ENCODE measurements at regions not wholly inside any gene's neighbourhood (a gene's known extent, or its start where the extent isn't known, plus 50 kb on each side); places are given as distances from the start of the nearest gene placed in this dataset.

DNA sequence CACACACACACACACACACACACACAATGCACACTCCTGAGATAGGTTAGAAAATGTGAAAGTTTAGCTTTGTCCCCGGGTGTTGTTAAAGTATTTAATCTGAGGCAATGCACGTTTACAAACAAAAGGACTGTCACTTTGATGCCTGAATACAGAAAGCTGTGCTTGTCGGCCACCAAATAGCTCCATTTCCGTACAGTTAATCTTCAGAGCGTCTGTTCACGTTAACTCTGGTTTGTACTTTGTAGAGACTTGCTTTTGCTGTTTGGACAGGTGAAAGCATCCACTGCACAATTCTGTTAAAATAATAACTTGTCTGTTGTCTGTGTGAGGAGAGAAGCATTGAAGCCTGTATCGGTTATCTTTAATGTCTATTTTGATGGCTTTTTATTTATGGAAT lies 267.8 kb downstream of the FGF9 start:
- H3K27ac ChIP-seq (ENCODE audit: low read depth, low read length), result no peak overlapping the region
- H3K27me3 ChIP-seq (ENCODE audit: insufficient read depth, low read length), result no peaks in the 10 kb centered on the region
- H3K4me1 ChIP-seq (ENCODE audit: insufficient read depth, low read length), result no peaks in the 10 kb centered on the region
- H3K36me3 ChIP-seq (ENCODE audit: insufficient read depth, low read length), result no peaks in the 10 kb centered on the region
- H3K4me3 ChIP-seq (ENCODE audit: low read length), result no peak overlapping the region
- WGBS, result 91% methylated on average over 7 of the region's 7 CpGs
- no peak overlapping the region for H3K9ac ChIP-seq (ENCODE audit: low read depth, low read length)
- H3K9me3 ChIP-seq (ENCODE audit: insufficient read depth, low read depth, low read length), result peaks cover 11% of the 10 kb centered on the region

- Histone ChIP-seq H3K4me1 (ENCODE audit: insufficient read depth, low read length) (no peaks in the 10 kb centered on the region), H3K27ac (ENCODE audit: low read depth, low read length) (no peak overlapping the region), H3K9ac (ENCODE audit: low read depth, low read length) (no peak overlapping the region), H3K27me3 (ENCODE audit: insufficient read depth, low read length) (no peaks in the 10 kb centered on the region), H3K4me3 (ENCODE audit: low read length) (no peak overlapping the region), H3K9me3 (ENCODE audit: insufficient read depth, low read depth, low read length) (peaks cover 36% of the 10 kb centered on the region), H3K36me3 (ENCODE audit: insufficient read depth, low read length) (no peaks in the 10 kb centered on the region)
- 95% methylated on average over 7 of the region's 7 CpGs for WGBS
These were observed 271.2 kb downstream of the FGF9 start for GRCh38 chr13:21942061-21942460.

GRCh38 chr13:21944610-21945009 lies 273.7 kb downstream of the FGF9 start:
- no peak overlapping the region for H3K27ac ChIP-seq (ENCODE audit: low read depth, low read length)
- H3K36me3 ChIP-seq (ENCODE audit: insufficient read depth, low read length), result no peaks in the 10 kb centered on the region
- no peak overlapping the region for H3K9ac ChIP-seq (ENCODE audit: low read depth, low read length)
- no peaks in the 10 kb centered on the region for H3K4me1 ChIP-seq (ENCODE audit: insufficient read depth, low read length)
- H3K27me3 ChIP-seq (ENCODE audit: insufficient read depth, low read length), result no peaks in the 10 kb centered on the region
- H3K4me3 ChIP-seq (ENCODE audit: low read length), result no peak overlapping the region
- H3K9me3 ChIP-seq (ENCODE audit: insufficient read depth, low read depth, low read length), result peaks cover 36% of the 10 kb centered on the region

- no peak overlapping the region for H3K4me3 ChIP-seq (ENCODE audit: low read length)
- H3K36me3 ChIP-seq (ENCODE audit: insufficient read depth, low read length), result no peaks in the 10 kb centered on the region
- WGBS, result 94% methylated on average over 2 of the region's 3 CpGs
- no peak overlapping the region for H3K27ac ChIP-seq (ENCODE audit: low read depth, low read length)
- H3K27me3 ChIP-seq (ENCODE audit: insufficient read depth, low read length), result no peaks in the 10 kb centered on the region
- H3K9me3 ChIP-seq (ENCODE audit: insufficient read depth, low read depth, low read length), result peaks cover 36% of the 10 kb centered on the region
- H3K9ac ChIP-seq (ENCODE audit: low read depth, low read length), result no peak overlapping the region
- no peaks in the 10 kb centered on the region for H3K4me1 ChIP-seq (ENCODE audit: insufficient read depth, low read length)
These were observed 274.3 kb downstream of the FGF9 start for GRCh38 chr13:21945195-21945594.

- H3K27me3 ChIP-seq (ENCODE audit: insufficient read depth, low read length), result no peaks in the 10 kb centered on the region
- H3K36me3 ChIP-seq (ENCODE audit: insufficient read depth, low read length), result no peaks in the 10 kb centered on the region
- H3K27ac ChIP-seq (ENCODE audit: low read depth, low read length), result no peak overlapping the region
- no peaks in the 10 kb centered on the region for H3K4me1 ChIP-seq (ENCODE audit: insufficient read depth, low read length)
- H3K4me3 ChIP-seq (ENCODE audit: low read length), result no peak overlapping the region
- WGBS, result 96% methylated on average over 6 of the region's 6 CpGs
- no peak overlapping the region for H3K9ac ChIP-seq (ENCODE audit: low read depth, low read length)
- H3K9me3 ChIP-seq (ENCODE audit: insufficient read depth, low read depth, low read length), result peaks cover 36% of the 10 kb centered on the region
These were observed 276.1 kb downstream of the FGF9 start for GRCh38 chr13:21946964-21947363.

- Histone ChIP-seq H3K4me1 (ENCODE audit: insufficient read depth, low read length) (no peaks in the 10 kb centered on the region), H3K27me3 (ENCODE audit: insufficient read depth, low read length) (no peaks in the 10 kb centered on the region), H3K36me3 (ENCODE audit: insufficient read depth, low read length) (no peaks in the 10 kb centered on the region), H3K27ac (ENCODE audit: low read depth, low read length) (no peak overlapping the region), H3K4me3 (ENCODE audit: low read length) (no peak overlapping the region), H3K9ac (ENCODE audit: low read depth, low read length) (no peak overlapping the region), H3K9me3 (ENCODE audit: insufficient read depth, low read depth, low read length) (peaks cover 22% of the 10 kb centered on the region)
- WGBS, result 83% methylated on average over 8 of the region's 15 CpGs
These were observed 278.0 kb downstream of the FGF9 start for GRCh38 chr13:21948769-21949474.

DNA sequence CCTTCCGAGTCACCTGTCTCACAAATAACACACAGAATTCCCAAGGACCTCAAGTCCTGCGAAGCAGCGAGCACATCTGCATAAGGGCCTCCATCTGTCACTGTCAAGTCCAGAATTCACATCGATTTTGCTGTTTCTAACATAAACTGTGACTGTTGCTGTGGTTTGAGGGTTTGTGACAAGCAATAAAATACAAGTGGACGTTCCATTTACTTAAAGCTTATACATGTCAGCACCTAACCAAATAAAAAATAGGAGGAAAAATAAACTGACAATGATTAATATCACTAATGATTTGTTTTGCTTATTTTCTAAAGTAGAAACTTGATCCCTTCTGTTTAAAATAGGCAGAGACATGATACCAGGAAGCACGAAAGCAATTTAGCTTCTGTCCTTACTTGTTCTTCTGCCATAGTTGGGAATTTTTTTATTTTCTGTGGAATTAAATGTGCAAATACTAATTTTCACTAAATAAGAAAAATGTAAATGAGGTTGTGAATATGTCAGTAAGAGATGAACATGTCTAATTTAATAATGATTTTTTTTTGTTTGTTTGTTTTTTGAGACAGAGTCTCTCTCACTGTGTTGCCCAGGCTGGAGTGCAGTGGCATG lies 279.1 kb downstream of the FGF9 start:
- H3K9ac ChIP-seq (ENCODE audit: low read depth, low read length), result no peak overlapping the region
- H3K4me1 ChIP-seq (ENCODE audit: insufficient read depth, low read length), result no peaks in the 10 kb centered on the region
- H3K9me3 ChIP-seq (ENCODE audit: insufficient read depth, low read depth, low read length), result peaks cover 13% of the 10 kb centered on the region
- no peak overlapping the region for H3K27ac ChIP-seq (ENCODE audit: low read depth, low read length)
- 87% methylated on average over 5 of the region's 6 CpGs for WGBS
- no peaks in the 10 kb centered on the region for H3K36me3 ChIP-seq (ENCODE audit: insufficient read depth, low read length)
- no peaks in the 10 kb centered on the region for H3K27me3 ChIP-seq (ENCODE audit: insufficient read depth, low read length)
- H3K4me3 ChIP-seq (ENCODE audit: low read length), result no peak overlapping the region

DNA sequence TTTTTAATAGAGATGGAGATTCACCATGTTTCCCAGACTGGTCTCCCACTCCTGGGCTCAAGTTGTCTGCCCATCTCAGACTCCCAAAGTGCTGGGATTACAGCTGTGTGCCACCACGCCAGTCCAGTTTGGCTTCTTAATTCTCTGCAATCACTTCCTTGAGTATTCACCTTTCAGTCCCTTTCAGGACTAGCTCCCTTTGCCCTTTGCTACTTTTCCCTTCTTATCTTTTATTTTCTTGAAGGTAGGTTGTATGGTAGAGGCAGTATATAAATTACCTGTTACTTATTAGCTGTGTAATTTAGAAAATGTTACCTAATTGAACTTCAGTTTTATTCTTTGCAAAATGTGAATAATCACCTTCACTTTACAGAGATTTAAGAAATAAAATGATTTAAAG lies 285.8 kb downstream of the FGF9 start:
- Histone ChIP-seq H3K4me3 (ENCODE audit: low read length) (no peak overlapping the region), H3K9me3 (ENCODE audit: insufficient read depth, low read depth, low read length) (peaks cover 14% of the 10 kb centered on the region)
- WGBS, result 96% methylated on average over 1 of the region's 1 CpG

DNA sequence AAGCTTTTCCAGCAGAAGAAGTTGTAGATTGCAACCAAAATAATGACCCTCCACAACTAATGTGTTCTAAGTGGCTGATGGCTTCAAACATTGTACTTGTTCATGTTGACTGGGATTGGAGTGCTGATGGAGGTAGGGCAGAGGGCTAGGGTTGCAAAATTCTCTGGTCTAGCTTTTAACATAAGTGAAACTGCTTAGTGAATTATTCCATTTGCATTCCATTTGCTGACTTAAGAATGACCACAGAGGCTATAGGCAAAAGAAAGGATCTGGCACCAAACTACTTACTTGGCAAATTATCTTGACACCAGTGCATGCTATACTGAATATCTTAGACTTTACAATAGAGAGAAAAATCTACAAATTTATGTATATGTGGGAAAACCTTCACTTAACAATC lies 287.0 kb downstream of the FGF9 start:
- H3K27ac ChIP-seq (ENCODE audit: low read depth, low read length), result no peak overlapping the region
- H3K36me3 ChIP-seq (ENCODE audit: insufficient read depth, low read length), result no peaks in the 10 kb centered on the region
- no peak overlapping the region for H3K4me3 ChIP-seq (ENCODE audit: low read length)
- H3K9ac ChIP-seq (ENCODE audit: low read depth, low read length), result no peak overlapping the region
- peaks cover 14% of the 10 kb centered on the region for H3K9me3 ChIP-seq (ENCODE audit: insufficient read depth, low read depth, low read length)
- no peaks in the 10 kb centered on the region for H3K4me1 ChIP-seq (ENCODE audit: insufficient read depth, low read length)
- no peaks in the 10 kb centered on the region for H3K27me3 ChIP-seq (ENCODE audit: insufficient read depth, low read length)

More for the DNA sequence above, 285.8 kb downstream of the FGF9 start:
- H3K27me3 ChIP-seq (ENCODE audit: insufficient read depth, low read length), result no peaks in the 10 kb centered on the region
- H3K4me1 ChIP-seq (ENCODE audit: insufficient read depth, low read length), result no peaks in the 10 kb centered on the region
- no peak overlapping the region for H3K9ac ChIP-seq (ENCODE audit: low read depth, low read length)
- H3K27ac ChIP-seq (ENCODE audit: low read depth, low read length), result no peak overlapping the region
- H3K36me3 ChIP-seq (ENCODE audit: insufficient read depth, low read length), result no peaks in the 10 kb centered on the region

DNA sequence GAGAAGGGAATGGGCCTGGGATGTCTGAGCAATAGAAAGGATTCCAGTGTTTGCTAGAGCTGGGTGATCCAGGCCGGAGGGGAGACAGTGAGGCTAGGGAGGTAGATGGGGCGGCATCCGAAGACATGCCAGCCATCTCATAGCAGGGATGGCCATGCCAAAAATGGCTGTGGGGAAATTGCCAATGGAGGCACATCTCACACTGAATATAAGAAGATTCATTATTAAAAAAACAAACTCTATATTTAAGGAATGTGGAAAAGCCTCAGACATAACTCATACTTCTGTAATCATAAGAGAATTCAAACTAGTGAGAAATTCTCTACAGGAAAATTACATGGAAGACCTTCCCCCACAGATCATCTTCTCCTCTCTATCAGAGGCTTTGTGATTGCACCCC lies 289.2 kb downstream of the FGF9 start:
- Histone ChIP-seq H3K27me3 (ENCODE audit: insufficient read depth, low read length) (no peaks in the 10 kb centered on the region), H3K9me3 (ENCODE audit: insufficient read depth, low read depth, low read length) (peaks cover 11% of the 10 kb centered on the region), H3K4me3 (ENCODE audit: low read length) (no peak overlapping the region), H3K9ac (ENCODE audit: low read depth, low read length) (no peak overlapping the region), H3K27ac (ENCODE audit: low read depth, low read length) (no peak overlapping the region), H3K4me1 (ENCODE audit: insufficient read depth, low read length) (no peaks in the 10 kb centered on the region), H3K36me3 (ENCODE audit: insufficient read depth, low read length) (no peaks in the 10 kb centered on the region)
- WGBS, result 93% methylated on average over 3 of the region's 3 CpGs

GRCh38 chr13:21964686-21965085 lies 293.8 kb downstream of the FGF9 start:
- Histone ChIP-seq H3K27me3 (ENCODE audit: insufficient read depth, low read length) (no peaks in the 10 kb centered on the region), H3K9me3 (ENCODE audit: insufficient read depth, low read depth, low read length) (no peaks in the 10 kb centered on the region), H3K9ac (ENCODE audit: low read depth, low read length) (no peak overlapping the region), H3K27ac (ENCODE audit: low read depth, low read length) (no peak overlapping the region), H3K4me3 (ENCODE audit: low read length) (no peak overlapping the region), H3K4me1 (ENCODE audit: insufficient read depth, low read length) (no peaks in the 10 kb centered on the region), H3K36me3 (ENCODE audit: insufficient read depth, low read length) (no peaks in the 10 kb centered on the region)
- WGBS, result 87% methylated on average over 4 of the region's 5 CpGs

DNA sequence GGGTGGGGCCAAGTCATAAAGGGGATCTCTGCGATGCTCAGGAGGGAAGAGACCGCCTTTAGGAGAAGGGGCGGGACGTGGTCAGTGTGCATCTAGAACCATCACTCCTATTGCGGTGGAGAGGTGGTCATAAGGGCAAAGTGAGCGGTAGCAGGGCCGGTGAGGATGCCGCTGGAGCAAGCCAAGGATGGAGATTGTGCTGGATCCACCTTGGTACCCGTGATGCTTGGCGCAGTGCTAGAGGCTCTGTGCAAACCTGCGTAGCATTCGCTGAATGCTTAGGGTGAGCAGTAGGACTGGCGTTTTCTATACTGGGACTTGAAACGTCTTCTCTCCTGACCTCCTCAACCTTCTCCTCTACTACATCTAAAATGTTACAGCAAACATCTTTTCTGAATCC lies 294.2 kb downstream of the FGF9 start:
- 93% methylated on average over 14 of the region's 14 CpGs for WGBS
- Histone ChIP-seq H3K4me1 (ENCODE audit: insufficient read depth, low read length) (no peaks in the 10 kb centered on the region), H3K9me3 (ENCODE audit: insufficient read depth, low read depth, low read length) (no peaks in the 10 kb centered on the region), H3K27me3 (ENCODE audit: insufficient read depth, low read length) (no peaks in the 10 kb centered on the region), H3K4me3 (ENCODE audit: low read length) (no peak overlapping the region), H3K9ac (ENCODE audit: low read depth, low read length) (no peak overlapping the region), H3K27ac (ENCODE audit: low read depth, low read length) (no peak overlapping the region), H3K36me3 (ENCODE audit: insufficient read depth, low read length) (no peaks in the 10 kb centered on the region)
